Peyer's patch (tissue), 4 donors: ENCODE measurements at regions not wholly inside any gene's neighbourhood (a gene's known extent, or its start where the extent isn't known, plus 50 kb on each side); places are given as distances from the start of the nearest gene placed in this dataset.

Experiments
- POLR2A ChIP-seq, 2 donors: fragments of 450-650 bp; IDR thresholded peaks; one replicate each; pipeline ENCODE4 v1.5.1; 2017; ENCODE audit warnings: antibody characterized with exemption in 2 of 2, mild to moderate bottlenecking in 2 of 2, moderate library complexity in 2 of 2
- TF ChIP-seq, protein P1 (sequence below), 6 experiments: fragments of 450-650 bp in 4 of 6; fragments of 200-600 bp in 2 of 6; sonication (generic) in 1 of 6; IDR thresholded peaks; one replicate each; pipeline ENCODE4 v1.5.1; 2017 to 2019; ENCODE audit warnings: antibody characterized with exemption in 6 of 6, mild to moderate bottlenecking in 3 of 6, moderate library complexity in 1 of 6

- TF ChIP-seq, protein P1, sequence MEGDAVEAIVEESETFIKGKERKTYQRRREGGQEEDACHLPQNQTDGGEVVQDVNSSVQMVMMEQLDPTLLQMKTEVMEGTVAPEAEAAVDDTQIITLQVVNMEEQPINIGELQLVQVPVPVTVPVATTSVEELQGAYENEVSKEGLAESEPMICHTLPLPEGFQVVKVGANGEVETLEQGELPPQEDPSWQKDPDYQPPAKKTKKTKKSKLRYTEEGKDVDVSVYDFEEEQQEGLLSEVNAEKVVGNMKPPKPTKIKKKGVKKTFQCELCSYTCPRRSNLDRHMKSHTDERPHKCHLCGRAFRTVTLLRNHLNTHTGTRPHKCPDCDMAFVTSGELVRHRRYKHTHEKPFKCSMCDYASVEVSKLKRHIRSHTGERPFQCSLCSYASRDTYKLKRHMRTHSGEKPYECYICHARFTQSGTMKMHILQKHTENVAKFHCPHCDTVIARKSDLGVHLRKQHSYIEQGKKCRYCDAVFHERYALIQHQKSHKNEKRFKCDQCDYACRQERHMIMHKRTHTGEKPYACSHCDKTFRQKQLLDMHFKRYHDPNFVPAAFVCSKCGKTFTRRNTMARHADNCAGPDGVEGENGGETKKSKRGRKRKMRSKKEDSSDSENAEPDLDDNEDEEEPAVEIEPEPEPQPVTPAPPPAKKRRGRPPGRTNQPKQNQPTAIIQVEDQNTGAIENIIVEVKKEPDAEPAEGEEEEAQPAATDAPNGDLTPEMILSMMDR (IDR thresholded peaks at IDR 0.05): no peak
- no peak for TF ChIP-seq POLR2A (IDR thresholded peaks at IDR 0.05)
These were observed 154.9 kb upstream of the BMP2 start for GRCh38 chr20:6612606-6612923.
